H1 (cell line): ENCODE measurements at regions not wholly inside any gene's neighbourhood (a gene's known extent, or its start where the extent isn't known, plus 50 kb on each side); places are given as distances from the start of the nearest gene placed in this dataset.
A peak's percentile ranks its signal among the peaks of the same experiment; 100 is the strongest.

Source experiments
- CTCF ChIA-PET: fragments of 300-600 bp; sonication (Branson Sonifier 250); formaldehyde crosslinking; loops from one replicate; lab custom pipeline; 2021; ENCODE audit not compliant: partially characterized antibody; lab: Charles Lee
- POLR2A ChIA-PET: fragments of 300-600 bp; sonication (Branson Sonifier 250); formaldehyde crosslinking; loops from one replicate; lab custom pipeline; 2021; ENCODE audit warnings: inconsistent platforms; ENCODE audit not compliant: partially characterized antibody; lab: Charles Lee
- DNase-seq, 2 experiments: peaks; one replicate each; pipeline versions ENCODE4 v3.0.0 to v3.0.0-alpha.2; 2010 to 2022; ENCODE audit warnings: low spot score in 2 of 2, low read depth in 1 of 2, mixed read lengths in 1 of 2
- FAIRE-seq: peaks from 2 replicates; lab custom pipeline; 2011; peaks lifted over from hg19 to GRCh38; lab: Jason Lieb, UNC
- H2AFZ ChIP-seq: 2 replicates; pipeline ENCODE4 v1.8.1; 2012; ENCODE audit warnings: low read length, inconsistent platforms
- H2AK5ac ChIP-seq: 2 replicates; pipeline ENCODE4 v1.6.1; 2013; ENCODE audit warnings: low read depth, low read length
- H2BK120ac ChIP-seq: replicated peaks from 2 replicates; pipeline ENCODE3; 2013; ENCODE audit warnings: low read depth, low read length, inconsistent platforms
- H2BK12ac ChIP-seq: 2 replicates; pipeline ENCODE4 v1.6.1; 2013; ENCODE audit warnings: low read depth, low read length
- H2BK15ac ChIP-seq: 2 replicates; pipeline ENCODE4 v1.6.1; 2013; ENCODE audit warnings: low read length
- H2BK20ac ChIP-seq: 2 replicates; pipeline ENCODE4 v1.6.1; 2013; ENCODE audit warnings: low read length
- H2BK5ac ChIP-seq: 2 replicates; pipeline ENCODE4 v1.6.1; 2013; ENCODE audit warnings: low read depth, low read length
- H3K14ac ChIP-seq: 2 replicates; pipeline ENCODE4 v1.6.1; 2013; ENCODE audit warnings: inconsistent platforms; ENCODE audit not compliant: insufficient read length
- H3K18ac ChIP-seq: 2 replicates; pipeline ENCODE4 v1.6.1; 2013; ENCODE audit warnings: low read length; ENCODE audit errors: extremely low read depth
- H3K23ac ChIP-seq: 2 replicates; pipeline ENCODE4 v1.6.1; 2013; ENCODE audit warnings: inconsistent platforms; ENCODE audit not compliant: insufficient read length
- H3K23me2 ChIP-seq: 2 replicates; pipeline ENCODE4 v1.6.1; 2013; ENCODE audit warnings: low read depth, low read length
- H3K27ac ChIP-seq: 2 replicates; pipeline ENCODE4 v1.6.1; 2011; ENCODE audit warnings: low read depth, low read length, inconsistent platforms
- H3K27me3 ChIP-seq, 4 experiments: replicated peaks in 1 of 4; 1 replicate in 1 of 4; 2 replicates in 3 of 4; pipeline versions ENCODE4 v1.6.1 to v1.8.1; 2011 to 2013; ENCODE audit warnings: low read length in 3 of 4, mild to moderate bottlenecking in 3 of 4, inconsistent platforms in 2 of 4, mixed read lengths in 2 of 4, moderate library complexity in 1 of 4; ENCODE audit not compliant: control insufficient read depth in 3 of 4, insufficient read depth in 3 of 4; ENCODE audit errors: extremely low read depth in 1 of 4
- H3K36me3 ChIP-seq, 4 experiments: 2 replicates each; pipeline versions ENCODE4 v1.6.1 to v1.8.1; 2011 to 2013; ENCODE audit warnings: mild to moderate bottlenecking in 4 of 4, low read length in 3 of 4, moderate library complexity in 2 of 4, control low read depth in 1 of 4, inconsistent platforms in 1 of 4; ENCODE audit not compliant: insufficient read depth in 4 of 4, control insufficient read depth in 2 of 4
- H3K4ac ChIP-seq: replicated peaks from 2 replicates; pipeline ENCODE3; 2013; ENCODE audit warnings: low read length, low read depth, mixed read lengths, inconsistent platforms; ENCODE audit not compliant: insufficient read length
- H3K4me1 ChIP-seq, 4 experiments: replicated peaks in 1 of 4; 1 replicate in 1 of 4; 2 replicates in 3 of 4; pipeline versions ENCODE4 v1.6.1 to v1.8.1; 2011 to 2013; ENCODE audit warnings: low read length in 3 of 4, inconsistent platforms in 2 of 4, mixed read lengths in 1 of 4; ENCODE audit not compliant: insufficient read depth in 4 of 4, control insufficient read depth in 3 of 4
- H3K4me2 ChIP-seq, 2 experiments: 2 replicates each; pipeline versions ENCODE4 v1.6.1 to v1.8.1; 2011 to 2013; ENCODE audit warnings: low read depth in 2 of 2, low read length in 2 of 2, control low read depth in 1 of 2, inconsistent platforms in 1 of 2, mild to moderate bottlenecking in 1 of 2; ENCODE audit not compliant: insufficient read depth in 1 of 2
- H3K4me3 ChIP-seq, 4 experiments: fragments of 200-600, 300-600 bp in 1 of 4; sonication (generic), shearing (Covaris generic), sonication (Bioruptor Twin) in 1 of 4; 2 replicates each; pipeline versions ENCODE4 v1.5.1 to v1.8.1; 2011 to 2016; ENCODE audit warnings: low read length in 4 of 4, low read depth in 3 of 4, control low read depth in 2 of 4, inconsistent platforms in 2 of 4, mild to moderate bottlenecking in 2 of 4, mixed read lengths in 1 of 4, moderate library complexity in 1 of 4; ENCODE audit not compliant: insufficient read depth in 2 of 4; ENCODE audit errors: extremely low read depth in 1 of 4
- H3K56ac ChIP-seq: replicated peaks from 2 replicates; pipeline ENCODE3; 2013; ENCODE audit warnings: low read depth, mild to moderate bottlenecking, mixed read lengths, low read length, inconsistent platforms; ENCODE audit not compliant: insufficient read length
- H3K79me1 ChIP-seq: 2 replicates; pipeline ENCODE4 v1.6.1; 2013; ENCODE audit warnings: low read depth, low read length, control low read depth
- H3K79me2 ChIP-seq, 2 experiments: 2 replicates each; pipeline versions ENCODE4 v1.6.1 to v1.8.1; 2012 to 2013; ENCODE audit warnings: low read length in 2 of 2, mild to moderate bottlenecking in 2 of 2, inconsistent platforms in 1 of 2; ENCODE audit not compliant: insufficient read depth in 2 of 2, control insufficient read depth in 1 of 2
- H3K9ac ChIP-seq, 4 experiments: replicated peaks in 1 of 4; 1 replicate in 1 of 4; 2 replicates in 3 of 4; pipeline versions ENCODE4 v1.6.1 to v1.8.1; 2011 to 2013; ENCODE audit warnings: low read depth in 3 of 4, low read length in 3 of 4, control low read depth in 2 of 4, mild to moderate bottlenecking in 2 of 4, moderate library complexity in 2 of 4, inconsistent platforms in 1 of 4; ENCODE audit errors: extremely low read depth in 1 of 4
- H3K9me3 ChIP-seq, 2 experiments: 2 replicates each; pipeline versions ENCODE4 v1.6.1 to v1.8.1; 2012 to 2013; ENCODE audit warnings: mild to moderate bottlenecking in 2 of 2, moderate library complexity in 2 of 2, control low read depth in 1 of 2, inconsistent platforms in 1 of 2, low read depth in 1 of 2, low read length in 1 of 2, mixed read lengths in 1 of 2; ENCODE audit not compliant: insufficient read depth in 2 of 2
- H4K20me1 ChIP-seq, 2 experiments: replicated peaks in 1 of 2; 2 replicates each; pipeline versions ENCODE3 to v1.8.1; 2011 to 2013; ENCODE audit warnings: inconsistent platforms in 2 of 2, low read length in 2 of 2, mild to moderate bottlenecking in 1 of 2; ENCODE audit not compliant: insufficient read depth in 2 of 2, control insufficient read depth in 1 of 2
- H4K5ac ChIP-seq: 2 replicates; pipeline ENCODE4 v1.6.1; 2013; ENCODE audit warnings: low read length, low read depth, mixed read lengths, inconsistent platforms; ENCODE audit not compliant: insufficient read length
- H4K8ac ChIP-seq: 2 replicates; pipeline ENCODE4 v1.8.0; 2013; ENCODE audit warnings: mild to moderate bottlenecking, moderate library complexity, low read length, inconsistent platforms; ENCODE audit not compliant: insufficient read depth; ENCODE audit errors: extremely low read depth
- H4K91ac ChIP-seq: replicated peaks from 2 replicates; pipeline ENCODE3; 2013; ENCODE audit warnings: low read length, mixed read lengths, inconsistent platforms; ENCODE audit not compliant: insufficient read length
- CTCF ChIP-seq, 3 experiments: IDR thresholded peaks; 1 replicate in 2 of 3; 2 replicates in 1 of 3; pipeline versions ENCODE4 v1.5.1 to v1.6.1; 2011; ENCODE audit warnings: low read length in 3 of 3, mild to moderate bottlenecking in 3 of 3, inconsistent platforms in 2 of 3, low read depth in 1 of 3, moderate library complexity in 1 of 3; ENCODE audit not compliant: insufficient read depth in 1 of 3; ENCODE audit errors: control extremely low read depth in 1 of 3
- KDM5A ChIP-seq: fragments of 200-600 bp; IDR thresholded peaks from 2 replicates; pipeline ENCODE4 v1.7.1; 2012; ENCODE audit warnings: mild to moderate bottlenecking, low read length, inconsistent platforms, mixed read lengths
- RAD21 ChIP-seq, 2 experiments: IDR thresholded peaks in 1 of 2; conservative IDR thresholded peaks in 1 of 2; 2 replicates each; pipeline ENCODE4 v1.6.1; 2011; ENCODE audit warnings: low read depth in 2 of 2, low read length in 2 of 2, improper control_type of control experiment in 1 of 2, inconsistent platforms in 1 of 2, mild to moderate bottlenecking in 1 of 2, moderate library complexity in 1 of 2
- WGBS, 2 experiments: shearing (Covaris generic) in 1 of 2; methylation state at CpG; one replicate each; pipeline versions ENCODE4 v1.1.6 to v1.1.7; 2013 to 2015; ENCODE audit warnings: low lambda C conversion rate in 2 of 2, mixed read lengths in 2 of 2, inconsistent platforms in 1 of 2, low coverage in 1 of 2, missing lambda C conversion rate in 1 of 2; ENCODE audit not compliant: insufficient replicate concordance in 2 of 2, insufficient coverage in 1 of 2, insufficient read length in 1 of 2; ENCODE audit errors: extremely low coverage in 1 of 2, missing lambda C conversion rate in 1 of 2; 5-methylcytosine and 5-hydroxymethylcytosine counted together

DNA sequence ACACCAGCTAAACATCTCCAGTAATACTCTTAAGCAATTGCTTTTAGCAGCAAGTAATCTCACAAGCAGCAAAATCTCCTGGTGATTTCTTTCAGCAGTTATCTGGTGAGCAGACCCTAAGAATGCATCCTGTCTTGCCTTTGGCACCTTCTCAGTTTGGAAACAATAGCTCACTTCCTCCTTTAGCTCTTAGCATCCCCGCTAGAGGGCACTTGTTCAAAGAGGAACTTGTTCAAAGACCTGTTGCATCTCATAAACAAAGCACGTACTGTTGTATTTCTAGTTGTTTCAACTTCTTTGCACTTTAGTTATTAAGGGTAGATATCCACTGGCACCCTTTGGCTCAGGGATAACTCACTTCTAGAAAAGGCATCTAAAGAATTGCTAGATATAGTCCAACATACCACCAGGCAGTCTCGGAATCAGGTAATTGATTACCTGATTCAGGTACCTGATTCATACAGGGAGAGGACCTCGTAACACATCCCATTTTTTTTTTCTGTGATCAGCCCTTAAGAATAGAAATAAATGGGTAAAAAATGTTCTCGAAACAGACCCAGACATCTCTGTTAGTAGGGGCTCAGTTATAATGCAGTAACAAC lies 81.9 kb upstream of the QRFPR start:
- Histone ChIP-seq H2BK120ac (no peak overlapping the region), H3K4me3 (no peak overlapping the region), H3K23me2 (no peaks in the 10 kb centered on the region), H2BK12ac (no peak overlapping the region), H3K4ac (no peak overlapping the region), H3K4me2 (no peak overlapping the region), H2AFZ (peak overlapping the region; percentile 91; the same call in 1 of the 2 replicates)
- CTCF ChIA-PET, result interaction anchor here (0.5 to 2.9 kb wide), 51 partner anchors 9 to 1411 kb away, joined by 3 to 18 read pairs (median 4); no protein-coding TSS in a partner anchor
- TF ChIP-seq RAD21 (IDR thresholded peaks at IDR 0.05 in 1 of 2, conservative IDR thresholded peaks at IDR 0.05 in 1 of 2; ENCODE audit: low read depth in 2 of 2, low read length in 2 of 2) (peak; percentile 63 to 66), CTCF (IDR thresholded peaks at IDR 0.05; ENCODE audit: control extremely low read depth in 1 of 3, insufficient read depth in 1 of 3, low read depth in 1 of 3, low read length in 3 of 3) (peak in 2 of 3 experiments; percentile 73 to 90; a peak in 3 of 4 replicates), KDM5A (no peak)
- TF ChIP-seq, all 59 proteins: peak for 2
- Histone ChIP-seq H3K23ac (no peak overlapping the region), H2BK5ac (no peak overlapping the region), H4K5ac (no peak overlapping the region), H3K27me3 (no peaks in the 10 kb centered on the region), H2BK20ac (no peak overlapping the region), H2BK15ac (no peak overlapping the region), H4K20me1 (no peaks in the 10 kb centered on the region), H3K9ac (no peak overlapping the region), H3K79me2 (no peaks in the 10 kb centered on the region), H3K79me1 (no peaks in the 10 kb centered on the region), H3K56ac (no peak overlapping the region), H4K91ac (no peak overlapping the region), H3K27ac (no peak overlapping the region), H3K14ac (no peak overlapping the region), H3K9me3 (0 out of 4 replicates have a peak, but pooled peaks cover 0 to 3% of the 10 kb centered on the region in 2 experiments), H4K8ac (no peak overlapping the region), H3K18ac (no peak overlapping the region), H3K36me3 (no peaks in the 10 kb centered on the region), H3K4me1 (0 out of 7 replicates have a peak, but pooled peaks cover 0 to 2% (median 0%) of the 10 kb centered on the region in 4 experiments), H2AK5ac (no peak overlapping the region)
- 52% methylated on average over 5 of the region's 5 CpGs; no CpG with 5 or more reads in 1 of the 2 experiments for WGBS, 2 experiments
- DNase-seq (no peak), FAIRE-seq (peak; percentile 91)
- POLR2A ChIA-PET, result no interaction called here
